ENCODE measurements at regions not wholly inside any gene's neighbourhood (a gene's known extent, or its start where the extent isn't known, plus 50 kb on each side); places are given as distances from the start of the nearest gene placed in this dataset.

DNA sequence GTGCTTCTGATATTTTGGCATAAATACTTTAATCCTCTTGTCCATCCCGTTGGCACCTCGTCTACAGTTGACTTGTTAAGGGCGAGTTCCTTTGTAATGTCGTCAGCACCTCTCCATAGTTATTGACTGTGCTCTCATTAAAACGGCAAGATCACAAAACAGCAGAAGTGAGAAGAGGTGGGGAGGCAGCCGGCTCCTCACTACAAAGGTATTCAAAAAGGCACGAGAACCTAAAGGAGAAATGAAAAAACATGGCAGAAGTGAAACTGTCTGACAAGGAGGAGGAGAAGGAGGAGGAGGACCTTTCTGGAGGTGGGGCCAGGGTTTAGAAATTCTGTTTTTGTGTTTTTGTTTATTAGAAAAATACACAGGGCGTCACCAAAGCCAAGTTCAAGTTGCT is 235.6 kb downstream of the BCL11A start:
- no peak overlapping the region for H3K4me3 Mint-ChIP-seq
- H3K4me1 Mint-ChIP-seq: no peaks in the 10 kb centered on the region
- no peaks in the 10 kb centered on the region for H3K27me3 Mint-ChIP-seq
- no peaks in the 10 kb centered on the region for H3K9me3 Mint-ChIP-seq
- no peaks in the 10 kb centered on the region for H3K36me3 Mint-ChIP-seq
- no peak overlapping the region for H3K27ac Mint-ChIP-seq

DNA sequence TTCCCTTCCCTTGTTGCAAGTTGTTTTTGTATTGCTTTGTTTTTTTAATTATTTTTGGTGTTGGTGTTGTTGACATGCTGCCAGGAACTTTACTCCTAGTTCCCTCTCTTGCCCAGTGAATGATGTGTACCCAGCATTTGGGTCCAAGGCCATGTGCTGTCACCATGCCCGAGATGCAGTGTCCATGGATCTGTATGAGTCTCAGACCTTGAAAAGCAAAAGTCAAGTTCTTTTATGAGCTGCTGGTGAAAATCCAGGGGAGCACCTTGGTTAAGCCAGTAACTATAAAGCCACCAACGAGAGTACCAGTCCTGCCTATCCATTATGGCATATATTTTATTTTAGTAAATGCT is 236.4 kb downstream of the BCL11A start:
- H3K4me1 Mint-ChIP-seq: no peaks in the 10 kb centered on the region
- no peak overlapping the region for H3K4me3 Mint-ChIP-seq
- no peaks in the 10 kb centered on the region for H3K9me3 Mint-ChIP-seq
- no peaks in the 10 kb centered on the region for H3K36me3 Mint-ChIP-seq
- H3K27me3 Mint-ChIP-seq: no peaks in the 10 kb centered on the region
- H3K27ac Mint-ChIP-seq: no peak overlapping the region

DNA sequence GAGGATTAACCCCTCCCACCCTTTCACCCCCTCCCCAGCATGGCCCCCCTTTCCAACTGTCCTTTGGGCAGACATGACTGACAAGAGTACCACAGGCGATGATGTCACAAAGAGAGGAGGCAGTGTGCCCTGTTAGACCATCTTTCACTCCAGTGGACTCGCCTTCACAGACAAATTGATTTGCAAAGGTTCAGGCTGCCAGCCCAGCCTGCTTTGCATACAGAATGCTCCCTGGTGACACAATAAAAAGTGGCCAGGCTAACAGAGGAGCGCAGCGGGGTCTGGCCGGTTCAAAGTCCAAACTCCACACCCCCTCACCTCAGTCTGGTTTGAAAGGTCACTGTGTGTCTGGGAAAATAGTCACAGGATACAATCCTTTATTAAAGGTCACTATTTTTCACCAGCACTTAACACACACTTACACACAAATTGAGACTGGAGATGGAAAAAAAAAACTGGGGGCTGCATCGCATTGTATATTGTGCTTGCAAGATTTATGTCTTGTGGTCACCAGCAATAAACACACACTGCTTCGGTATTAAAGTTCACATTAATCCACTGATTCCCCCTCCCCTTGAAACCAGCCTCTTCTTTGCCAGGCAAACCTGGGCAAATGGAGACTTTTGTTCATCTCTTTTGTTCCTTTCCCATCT is 236.9 kb downstream of the BCL11A start:
- H3K27ac Mint-ChIP-seq: no peak overlapping the region
- H3K9me3 Mint-ChIP-seq: no peaks in the 10 kb centered on the region
- no peaks in the 10 kb centered on the region for H3K4me1 Mint-ChIP-seq
- peaks cover under 1% of the 10 kb centered on the region for H3K27me3 Mint-ChIP-seq
- no peak overlapping the region for H3K4me3 Mint-ChIP-seq
- no peaks in the 10 kb centered on the region for H3K36me3 Mint-ChIP-seq

DNA sequence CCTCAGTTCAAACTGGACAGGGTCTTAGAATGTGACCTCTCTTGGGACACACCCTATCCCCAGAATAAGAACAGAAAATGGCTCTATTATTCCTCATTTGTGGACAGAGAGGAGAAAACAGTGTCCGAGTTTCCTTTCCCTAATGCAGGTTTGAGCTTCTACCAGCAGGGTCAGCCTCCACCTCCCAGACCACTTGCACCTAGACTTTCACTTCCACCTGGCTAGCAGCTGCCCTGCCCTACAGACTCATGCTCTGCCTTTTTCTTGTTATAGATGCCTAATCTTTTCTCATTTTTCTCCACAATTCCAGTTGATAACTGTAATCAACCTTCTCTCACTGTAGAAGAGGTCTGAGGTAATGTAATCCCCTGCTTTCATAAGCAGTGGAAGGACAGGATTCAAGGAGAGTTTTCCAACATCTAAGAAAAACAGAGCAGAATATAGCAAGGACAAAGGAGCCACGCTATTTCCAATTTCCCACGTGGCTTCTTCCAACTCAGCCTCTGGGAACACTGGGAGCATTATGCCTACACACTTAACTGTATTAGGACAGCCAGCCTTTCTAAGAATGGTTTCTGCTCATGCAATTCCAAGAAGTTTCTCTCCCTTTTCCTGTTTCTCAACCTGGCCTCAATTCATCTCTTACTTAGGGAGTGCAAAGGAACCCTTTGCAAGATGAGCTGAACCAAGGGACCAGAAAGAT is 239.8 kb downstream of the BCL11A start:
- Mint-ChIP-seq H3K27ac (no peak overlapping the region), H3K4me1 (no peaks in the 10 kb centered on the region), H3K36me3 (no peaks in the 10 kb centered on the region), H3K27me3 (peaks cover 1% of the 10 kb centered on the region), H3K9me3 (no peaks in the 10 kb centered on the region), H3K4me3 (no peak overlapping the region)

DNA sequence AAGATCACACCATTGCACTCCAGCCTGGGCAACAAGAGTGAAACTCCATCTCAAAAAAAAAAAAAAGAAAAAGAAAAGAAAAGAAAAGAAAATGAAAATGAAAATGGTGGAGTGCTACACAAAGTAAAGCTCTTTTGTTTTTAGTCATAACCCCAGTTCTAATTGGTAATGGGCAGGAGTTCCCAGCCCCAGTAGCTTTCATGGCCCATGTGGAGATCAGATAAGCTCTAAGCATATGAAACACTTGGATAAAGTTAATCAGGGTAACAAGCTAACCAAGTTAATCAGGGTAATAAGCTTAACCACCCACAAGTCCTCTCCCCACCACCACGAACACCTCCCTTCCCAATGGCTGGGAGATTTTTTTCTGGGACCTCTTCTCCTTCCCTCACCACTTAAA is 240.8 kb downstream of the BCL11A start:
- Mint-ChIP-seq H3K4me3 (no peak overlapping the region), H3K4me1 (no peaks in the 10 kb centered on the region), H3K9me3 (no peaks in the 10 kb centered on the region), H3K36me3 (no peaks in the 10 kb centered on the region), H3K27me3 (peaks cover 1% of the 10 kb centered on the region), H3K27ac (no peak overlapping the region)

DNA sequence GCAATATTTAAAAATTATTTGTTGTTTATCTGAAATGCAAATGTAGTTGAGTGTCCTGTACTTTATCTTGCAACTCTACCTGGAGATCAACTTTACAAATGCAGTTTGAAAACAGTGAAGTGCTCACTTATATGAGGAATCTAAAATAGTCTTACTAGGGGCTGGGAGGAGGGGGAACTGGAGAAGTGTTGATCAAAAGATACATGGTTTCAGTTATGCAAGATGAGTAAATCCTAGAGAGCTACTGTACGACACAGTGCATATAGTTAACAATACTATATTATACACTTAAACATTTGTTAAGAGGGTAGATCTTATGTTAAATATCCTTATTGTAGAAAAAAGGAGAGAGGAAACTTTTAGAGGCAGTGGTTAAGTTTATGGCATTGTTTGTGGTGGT is 241.9 kb downstream of the BCL11A start:
- no peaks in the 10 kb centered on the region for H3K36me3 Mint-ChIP-seq
- H3K4me3 Mint-ChIP-seq: no peak overlapping the region
- H3K27me3 Mint-ChIP-seq: peaks cover 1% of the 10 kb centered on the region
- no peaks in the 10 kb centered on the region for H3K4me1 Mint-ChIP-seq
- no peaks in the 10 kb centered on the region for H3K9me3 Mint-ChIP-seq
- H3K27ac Mint-ChIP-seq: no peak overlapping the region

DNA sequence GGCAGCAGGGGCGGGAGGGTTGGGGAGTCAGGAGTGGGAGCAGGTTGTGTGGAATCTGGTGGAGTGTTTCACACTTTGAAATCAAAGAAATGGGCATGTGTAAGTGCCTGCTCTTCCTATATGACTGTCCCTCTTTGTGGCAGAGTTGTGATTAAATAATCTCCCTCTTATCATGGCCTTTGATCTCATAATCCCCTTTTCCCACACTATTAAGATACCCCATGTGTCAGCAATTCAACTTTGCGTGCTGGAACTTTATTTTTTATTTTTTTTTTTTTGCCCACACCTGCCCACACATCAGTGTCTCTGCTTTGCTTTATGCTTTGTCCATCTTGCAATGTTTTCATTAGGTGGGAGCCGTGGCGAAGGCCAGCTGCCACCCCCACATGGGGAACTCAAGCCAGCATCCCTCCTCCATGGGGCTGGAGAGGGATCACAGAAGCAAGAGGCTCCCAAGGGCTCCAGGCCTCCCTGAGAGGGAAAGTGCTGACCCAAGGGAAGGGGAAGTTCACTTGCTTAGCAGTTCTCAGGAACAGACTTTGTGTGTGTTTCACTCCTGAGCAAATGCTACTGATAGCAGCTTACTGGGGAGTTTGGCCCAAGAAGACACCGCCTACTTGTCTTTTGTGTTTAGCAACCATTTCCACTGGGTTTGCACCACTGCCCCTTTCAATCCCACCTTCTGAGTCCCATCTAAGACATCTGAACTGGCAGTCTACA is 243.4 kb downstream of the BCL11A start:
- H3K4me3 Mint-ChIP-seq: no peak overlapping the region

DNA sequence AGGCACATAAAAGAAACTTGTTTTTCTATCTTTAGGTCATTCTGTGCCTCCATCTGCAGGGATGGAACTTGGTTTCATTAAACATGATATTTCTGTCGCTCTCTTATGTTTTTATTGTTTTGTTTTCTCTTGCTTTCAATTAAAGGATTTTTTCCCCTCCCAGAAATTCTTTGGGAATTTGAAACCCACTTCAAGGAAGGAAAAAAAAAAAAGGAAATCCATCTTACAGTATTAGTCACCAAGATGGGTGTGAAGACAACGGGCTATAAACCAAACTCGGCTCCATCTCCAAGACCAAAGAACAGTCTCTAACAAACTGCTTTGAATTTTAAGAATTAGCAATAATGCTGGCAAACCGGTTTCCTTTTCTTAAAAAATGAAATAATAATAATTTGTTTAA is 244.1 kb downstream of the BCL11A start:
- Mint-ChIP-seq H3K27me3 (peaks cover 1% of the 10 kb centered on the region), H3K27ac (no peak overlapping the region), H3K9me3 (no peaks in the 10 kb centered on the region), H3K4me1 (no peaks in the 10 kb centered on the region), H3K4me3 (no peak overlapping the region), H3K36me3 (no peaks in the 10 kb centered on the region)

More for the DNA sequence above, 243.4 kb downstream of the BCL11A start:
- Mint-ChIP-seq H3K4me1 (no peaks in the 10 kb centered on the region), H3K27me3 (peaks cover 1% of the 10 kb centered on the region), H3K27ac (no peak overlapping the region), H3K36me3 (no peaks in the 10 kb centered on the region), H3K9me3 (no peaks in the 10 kb centered on the region)

DNA sequence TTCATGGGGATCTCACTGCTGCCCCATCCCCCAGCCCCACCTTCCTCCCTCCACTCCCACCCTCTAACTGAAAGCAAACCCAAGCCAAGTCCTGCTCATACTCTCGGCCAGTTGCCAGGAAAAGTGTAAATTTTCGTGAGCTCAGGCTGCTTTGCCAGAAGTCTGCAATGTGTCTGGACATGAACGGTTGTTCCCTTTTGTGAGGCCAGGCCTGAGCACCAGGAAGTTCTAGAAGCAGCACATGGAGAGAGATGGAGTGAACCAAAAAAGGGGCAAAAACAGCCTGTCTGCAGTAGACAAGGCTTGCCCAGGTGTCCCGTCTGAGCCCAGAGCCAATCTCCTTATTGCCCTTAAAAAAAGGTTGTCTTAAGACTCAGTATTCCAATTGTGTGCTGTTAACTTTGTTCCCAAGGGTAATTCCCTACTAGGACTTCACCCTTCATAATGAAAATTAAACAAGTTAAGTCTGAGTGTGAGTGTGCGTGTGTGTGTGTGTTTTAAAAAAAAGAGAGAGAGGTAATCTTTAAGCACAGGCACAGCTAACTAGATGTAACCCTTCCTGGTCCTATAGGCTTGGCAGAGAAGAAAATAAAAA is 247.1 kb downstream of the BCL11A start:
- H3K27me3 Mint-ChIP-seq: no peaks in the 10 kb centered on the region
- no peaks in the 10 kb centered on the region for H3K9me3 Mint-ChIP-seq
- H3K4me1 Mint-ChIP-seq: no peaks in the 10 kb centered on the region
- no peak overlapping the region for H3K27ac Mint-ChIP-seq
- no peak overlapping the region for H3K4me3 Mint-ChIP-seq
- no peaks in the 10 kb centered on the region for H3K36me3 Mint-ChIP-seq

DNA sequence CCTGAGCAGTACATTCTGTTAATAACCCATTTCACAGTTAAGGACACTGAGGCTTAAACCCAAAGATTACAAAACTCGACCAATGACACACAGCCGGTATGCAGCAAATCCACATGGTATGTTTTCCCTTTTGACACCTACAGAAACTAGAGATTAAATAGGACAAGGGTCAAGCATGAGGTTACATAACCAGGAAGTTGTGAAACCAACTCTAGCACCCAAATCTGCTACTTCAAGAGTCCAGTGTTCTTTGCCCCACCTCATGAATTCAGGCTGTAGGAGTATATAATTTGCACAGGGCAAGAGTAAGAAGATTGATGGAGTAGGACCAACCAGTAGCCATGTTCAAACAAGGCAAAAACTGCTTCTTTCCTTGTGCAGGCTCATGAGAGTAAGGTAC is 249.8 kb downstream of the BCL11A start:
- Mint-ChIP-seq H3K9me3 (no peaks in the 10 kb centered on the region), H3K27me3 (no peaks in the 10 kb centered on the region), H3K27ac (no peak overlapping the region), H3K36me3 (no peaks in the 10 kb centered on the region), H3K4me3 (no peak overlapping the region), H3K4me1 (no peaks in the 10 kb centered on the region)

DNA sequence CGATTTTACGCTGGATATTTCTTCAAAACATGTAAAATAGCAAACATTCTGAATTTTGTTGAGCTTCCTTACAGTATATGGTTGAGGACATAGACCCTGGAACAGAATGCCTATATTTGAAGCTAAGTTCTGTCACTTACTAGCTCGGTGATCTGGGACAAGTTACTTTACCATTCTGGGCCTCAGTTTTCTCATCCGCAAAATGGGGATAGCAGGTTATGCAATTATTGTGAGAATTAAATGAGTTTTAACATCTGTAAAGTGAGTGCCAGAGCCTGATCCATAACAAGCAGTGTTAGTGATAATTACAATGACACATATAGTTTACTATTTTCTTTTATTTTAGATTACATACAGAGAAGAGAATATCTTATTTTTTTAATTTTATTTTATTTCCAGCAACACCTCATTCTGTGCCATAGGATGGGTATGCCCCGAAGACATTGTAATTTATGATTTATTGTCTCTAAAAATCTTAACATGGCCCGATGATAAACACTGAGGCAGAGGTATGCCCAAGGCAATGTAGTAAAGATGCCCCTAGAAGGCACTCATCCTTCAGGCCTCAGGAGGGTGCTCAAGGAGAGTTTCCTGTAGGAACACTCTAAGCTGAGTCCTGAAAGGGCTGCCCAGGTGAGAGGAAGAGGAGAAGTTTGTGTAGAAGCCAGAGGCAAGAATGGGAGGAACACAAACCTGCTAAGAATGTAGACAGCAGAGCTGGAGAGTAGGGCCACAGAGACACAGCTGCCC is 250.9 kb downstream of the BCL11A start:
- H3K4me1 Mint-ChIP-seq: no peaks in the 10 kb centered on the region
- H3K27me3 Mint-ChIP-seq: no peaks in the 10 kb centered on the region
- no peaks in the 10 kb centered on the region for H3K36me3 Mint-ChIP-seq
- H3K4me3 Mint-ChIP-seq: no peak overlapping the region
- no peaks in the 10 kb centered on the region for H3K9me3 Mint-ChIP-seq
- no peak overlapping the region for H3K27ac Mint-ChIP-seq

DNA sequence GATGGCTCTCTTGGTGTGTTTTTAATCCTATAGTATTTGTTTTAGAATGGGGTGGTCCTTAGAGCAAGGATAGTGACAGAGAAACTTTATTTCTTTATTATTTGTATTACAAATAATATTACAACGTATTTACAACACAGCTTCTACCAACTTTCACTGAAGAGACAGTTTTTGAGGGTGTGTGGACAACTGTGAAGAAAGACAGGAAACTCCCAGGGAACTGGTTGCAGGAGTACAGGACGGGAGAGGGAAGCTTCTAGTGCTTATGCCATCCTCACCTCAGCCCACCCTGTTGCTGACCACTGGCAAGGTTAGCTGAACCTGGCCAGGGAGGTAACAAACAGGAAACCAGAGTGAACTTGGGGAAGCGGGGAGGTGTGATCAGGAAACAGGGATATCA is 251.7 kb downstream of the BCL11A start:
- no peak overlapping the region for H3K27ac Mint-ChIP-seq
- H3K36me3 Mint-ChIP-seq: no peaks in the 10 kb centered on the region
- no peak overlapping the region for H3K4me3 Mint-ChIP-seq
- no peaks in the 10 kb centered on the region for H3K27me3 Mint-ChIP-seq
- H3K4me1 Mint-ChIP-seq: no peaks in the 10 kb centered on the region
- no peaks in the 10 kb centered on the region for H3K9me3 Mint-ChIP-seq

DNA sequence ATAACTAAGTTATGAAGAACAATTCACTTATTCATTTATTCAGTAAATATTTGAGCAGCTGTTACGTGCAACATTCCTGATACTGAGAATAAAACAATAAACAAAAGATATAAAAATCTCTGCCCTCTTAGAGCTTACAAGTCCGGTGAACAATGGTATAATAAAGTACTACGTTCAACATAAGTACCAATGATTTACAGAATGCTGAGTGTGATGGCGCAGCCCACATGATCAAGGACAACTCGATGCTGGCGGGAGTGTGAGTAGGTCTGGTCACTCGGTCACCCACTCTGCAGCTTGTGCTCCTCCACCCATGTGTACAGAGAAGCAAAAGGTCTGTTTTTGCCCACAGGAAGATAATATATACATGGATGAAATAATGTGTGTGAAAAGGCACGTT is 254.3 kb downstream of the BCL11A start:
- no peaks in the 10 kb centered on the region for H3K4me1 Mint-ChIP-seq
- no peaks in the 10 kb centered on the region for H3K36me3 Mint-ChIP-seq
- no peaks in the 10 kb centered on the region for H3K27me3 Mint-ChIP-seq
- H3K9me3 Mint-ChIP-seq: no peaks in the 10 kb centered on the region
- H3K27ac Mint-ChIP-seq: no peak overlapping the region
- no peak overlapping the region for H3K4me3 Mint-ChIP-seq

DNA sequence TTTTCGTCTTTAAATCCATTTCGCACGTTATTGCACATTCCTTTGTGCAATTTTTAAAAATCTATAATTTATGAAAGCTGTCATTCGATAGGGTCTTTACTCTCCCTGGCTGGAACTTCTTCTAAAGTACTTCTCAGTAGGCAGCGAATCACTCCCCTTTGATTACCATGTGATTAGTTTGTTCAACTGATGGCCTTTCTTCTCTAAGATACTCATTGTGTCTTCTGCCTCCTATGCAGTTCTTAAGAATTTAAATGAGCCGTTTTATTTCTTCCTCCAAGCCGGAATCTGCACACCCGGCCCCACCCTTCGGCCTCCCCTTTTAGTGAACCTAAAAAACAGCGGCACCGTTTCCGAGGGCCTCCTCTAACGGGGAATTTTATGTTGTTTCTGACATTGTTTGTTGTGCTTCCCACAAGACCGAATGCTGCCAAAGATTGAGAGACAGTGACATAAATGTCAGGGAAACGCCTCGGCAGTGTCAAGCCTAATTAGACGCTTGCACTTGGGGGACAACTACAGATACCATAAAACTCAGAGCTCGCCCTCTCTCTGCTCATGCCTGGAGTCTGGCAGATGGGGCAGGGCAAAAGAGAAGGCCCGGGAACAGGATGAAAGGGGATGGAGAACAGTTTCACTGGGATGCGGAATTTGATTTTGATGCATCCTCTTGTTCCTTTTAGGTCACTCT is 255.3 kb downstream of the BCL11A start:
- no peak overlapping the region for H3K27ac Mint-ChIP-seq
- H3K27me3 Mint-ChIP-seq: peaks cover 1% of the 10 kb centered on the region
- no peak overlapping the region for H3K4me3 Mint-ChIP-seq
- H3K4me1 Mint-ChIP-seq: no peaks in the 10 kb centered on the region
- no peaks in the 10 kb centered on the region for H3K9me3 Mint-ChIP-seq
- H3K36me3 Mint-ChIP-seq: no peaks in the 10 kb centered on the region
